Fibroblast of villous mesenchyme (primary cell): ENCODE measurements at regions not wholly inside any gene's neighbourhood (a gene's known extent, or its start where the extent isn't known, plus 50 kb on each side); places are given as distances from the start of the nearest gene placed in this dataset.

Experiments
- DNase-seq: peaks from one replicate; pipeline ENCODE4 v3.0.0-alpha.2; 2010; ENCODE audit warnings: low read depth
- H3K4me3 ChIP-seq: 2 replicates; pipeline ENCODE4 v1.5.1; 2011; ENCODE audit warnings: low read depth, mild to moderate bottlenecking, low read length
- TF ChIP-seq, protein P1 (sequence below): IDR thresholded peaks from 2 replicates; pipeline ENCODE4 v1.5.1; 2012; ENCODE audit warnings: low read depth, mild to moderate bottlenecking, low read length; ENCODE audit not compliant: insufficient read depth

DNA sequence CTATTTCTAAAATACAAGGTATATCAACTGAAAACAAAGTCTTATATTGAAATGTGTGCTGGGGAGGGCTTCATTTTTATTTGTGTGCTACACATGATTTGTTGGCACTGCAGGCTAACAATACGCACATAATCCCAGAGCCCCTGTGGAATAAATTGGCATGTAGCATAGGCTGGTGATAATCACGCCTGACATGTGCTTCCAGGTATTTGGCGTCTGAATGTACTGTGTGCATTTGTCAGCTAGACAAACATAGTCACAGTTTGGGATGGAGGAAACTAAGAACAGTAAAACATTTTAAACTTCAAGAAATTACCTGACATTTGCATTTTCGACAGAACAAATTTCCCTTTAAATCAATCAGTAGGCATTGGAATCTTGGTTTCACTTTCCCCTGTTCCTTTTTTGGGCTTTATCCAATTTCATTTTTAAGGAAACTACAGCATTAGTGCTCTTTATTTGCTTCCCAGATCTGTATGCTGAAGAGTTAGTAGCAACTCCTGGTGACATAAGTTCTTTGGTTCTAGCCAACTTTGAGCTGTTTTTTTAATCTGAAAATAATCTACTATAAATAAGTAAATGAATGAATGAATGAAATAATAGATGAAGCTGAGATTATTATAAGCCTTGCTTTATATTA is 472.3 kb downstream of the PDHA2 start:
- no peak overlapping the region for H3K4me3 ChIP-seq
- no peak for DNase-seq
- TF ChIP-seq, protein P1, sequence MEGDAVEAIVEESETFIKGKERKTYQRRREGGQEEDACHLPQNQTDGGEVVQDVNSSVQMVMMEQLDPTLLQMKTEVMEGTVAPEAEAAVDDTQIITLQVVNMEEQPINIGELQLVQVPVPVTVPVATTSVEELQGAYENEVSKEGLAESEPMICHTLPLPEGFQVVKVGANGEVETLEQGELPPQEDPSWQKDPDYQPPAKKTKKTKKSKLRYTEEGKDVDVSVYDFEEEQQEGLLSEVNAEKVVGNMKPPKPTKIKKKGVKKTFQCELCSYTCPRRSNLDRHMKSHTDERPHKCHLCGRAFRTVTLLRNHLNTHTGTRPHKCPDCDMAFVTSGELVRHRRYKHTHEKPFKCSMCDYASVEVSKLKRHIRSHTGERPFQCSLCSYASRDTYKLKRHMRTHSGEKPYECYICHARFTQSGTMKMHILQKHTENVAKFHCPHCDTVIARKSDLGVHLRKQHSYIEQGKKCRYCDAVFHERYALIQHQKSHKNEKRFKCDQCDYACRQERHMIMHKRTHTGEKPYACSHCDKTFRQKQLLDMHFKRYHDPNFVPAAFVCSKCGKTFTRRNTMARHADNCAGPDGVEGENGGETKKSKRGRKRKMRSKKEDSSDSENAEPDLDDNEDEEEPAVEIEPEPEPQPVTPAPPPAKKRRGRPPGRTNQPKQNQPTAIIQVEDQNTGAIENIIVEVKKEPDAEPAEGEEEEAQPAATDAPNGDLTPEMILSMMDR, result no peak

- TF ChIP-seq, protein P1, result no peak
- H3K4me3 ChIP-seq, result no peak overlapping the region
- no peak for DNase-seq
Measured at GRCh38 chr4:96315815-96316214, 475.9 kb downstream of the PDHA2 start.

DNA sequence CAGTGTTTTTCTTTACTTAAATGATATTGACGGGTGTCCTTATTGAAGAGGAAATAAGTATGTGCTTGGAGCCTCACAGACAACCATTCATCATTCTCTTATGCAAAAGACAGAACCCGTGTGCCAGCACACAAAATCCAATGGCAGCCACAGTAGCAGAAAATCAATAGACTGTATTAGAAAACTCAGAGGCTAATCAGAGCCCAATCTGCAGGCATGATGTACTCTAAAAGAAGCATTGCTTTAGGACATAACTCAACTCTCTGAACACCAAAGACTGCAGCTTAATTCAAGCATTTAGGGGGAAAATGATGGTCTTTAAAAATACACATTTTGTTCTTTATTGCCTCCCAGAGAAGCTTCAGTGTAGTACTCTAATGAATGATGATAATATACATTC is 476.9 kb downstream of the PDHA2 start:
- TF ChIP-seq, protein P1, result no peak
- DNase-seq, result no peak
- no peak overlapping the region for H3K4me3 ChIP-seq

DNA sequence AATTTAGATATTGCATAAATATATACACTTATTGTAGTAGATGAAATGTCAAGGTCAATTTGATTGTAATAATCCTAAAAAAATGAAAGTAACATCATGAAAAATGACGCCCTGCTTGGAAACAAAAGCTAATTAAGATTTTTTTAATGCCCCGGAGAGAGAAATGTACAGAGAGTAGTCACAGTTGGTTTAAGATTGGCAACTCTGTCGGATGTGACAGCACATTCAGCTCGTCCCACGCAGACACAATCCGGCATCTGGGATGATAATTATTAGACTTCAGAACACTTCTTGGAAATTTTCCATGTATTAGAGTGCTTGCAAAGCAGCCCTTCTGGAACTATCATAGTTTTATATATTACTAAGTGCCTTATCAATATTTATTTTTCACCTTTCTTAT is 478.0 kb downstream of the PDHA2 start:
- H3K4me3 ChIP-seq, result no peak overlapping the region
- DNase-seq, result no peak
- TF ChIP-seq, protein P1, result no peak

- TF ChIP-seq, protein P1, result no peak
Measured at GRCh38 chr4:96326846-96327245, 487.0 kb downstream of the PDHA2 start.

DNA sequence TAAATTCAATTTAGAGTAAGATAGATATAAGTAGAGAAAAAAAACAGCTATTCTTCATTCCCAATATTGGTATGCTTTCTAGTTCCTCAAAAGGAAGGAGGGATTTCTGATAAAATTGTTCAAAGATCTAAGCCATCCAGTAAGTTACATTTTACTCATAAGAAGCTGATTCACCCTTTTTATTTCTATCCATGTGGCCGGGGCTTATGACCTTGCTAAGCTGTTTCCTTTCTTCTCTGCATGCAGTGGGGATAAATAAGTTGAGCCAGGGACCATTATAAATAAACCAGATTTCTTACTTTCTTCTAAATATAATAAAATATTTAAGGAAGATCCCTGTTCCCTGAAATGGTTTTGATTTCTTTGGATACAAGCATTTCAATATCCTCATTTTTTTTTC is 502.3 kb downstream of the PDHA2 start:
- TF ChIP-seq, protein P1, result no peak
- no peak overlapping the region for H3K4me3 ChIP-seq
- DNase-seq, result no peak

More at GRCh38 chr4:96326846-96327245, 487.0 kb downstream of the PDHA2 start:
- no peak for DNase-seq
- no peak overlapping the region for H3K4me3 ChIP-seq
